ENCODE measurements at regions not wholly inside any gene's neighbourhood (a gene's known extent, or its start where the extent isn't known, plus 50 kb on each side); places are given as distances from the start of the nearest gene placed in this dataset.

GRCh38 chr12:124225730-124226129 is 69.2 kb upstream of the RFLNA start:
- TF ChIP-seq EP300 (IDR thresholded peaks at IDR 0.05) (no peak), POLR2A (IDR thresholded peaks at IDR 0.05) (no peak), CTCF (IDR thresholded peaks at IDR 0.05) (no peak)
- 90% methylated on average over 4 of the region's 4 CpGs for WGBS, 2 donors
- H3K27me3 ChIP-seq: no peaks in the 10 kb centered on the region
- no peak overlapping the region for H3K27ac ChIP-seq
- peaks cover 0 to 2% (median 0%) of the 10 kb centered on the region in 4 donors for H3K9me3 ChIP-seq
- H3K4me1 ChIP-seq: no peaks in the 10 kb centered on the region
- no peak for DNase-seq (ENCODE audit: low spot score in 2 of 2)
- H3K36me3 ChIP-seq: no peaks in the 10 kb centered on the region
- no peak overlapping the region for H3K4me3 ChIP-seq

GRCh38 chr12:124227951-124228711 is 66.8 kb upstream of the RFLNA start:
- peaks cover 0 to 8% (median 0%) of the 10 kb centered on the region in 4 donors for H3K9me3 ChIP-seq
- no peak for DNase-seq (ENCODE audit: low spot score in 2 of 2)
- TF ChIP-seq CTCF (IDR thresholded peaks at IDR 0.05) (no peak), EP300 (IDR thresholded peaks at IDR 0.05) (no peak), POLR2A (IDR thresholded peaks at IDR 0.05) (no peak)
- no peak overlapping the region for H3K27ac ChIP-seq
- H3K27me3 ChIP-seq: no peaks in the 10 kb centered on the region
- no peaks in the 10 kb centered on the region for H3K36me3 ChIP-seq
- H3K4me3 ChIP-seq: no peak overlapping the region
- H3K4me1 ChIP-seq: no peaks in the 10 kb centered on the region
- WGBS, 2 donors: 86 to 89% methylated on average over 24 to 25 of the region's 25 CpGs

- DNase-seq (ENCODE audit: low spot score in 2 of 2): no peak
- Histone ChIP-seq H3K27ac (no peak overlapping the region), H3K4me3 (no peak overlapping the region), H3K36me3 (no peaks in the 10 kb centered on the region), H3K27me3 (no peaks in the 10 kb centered on the region), H3K9me3 (peaks cover 0 to 8% (median 0%) of the 10 kb centered on the region in 4 donors), H3K4me1 (no peaks in the 10 kb centered on the region)
- TF ChIP-seq EP300 (IDR thresholded peaks at IDR 0.05) (no peak), POLR2A (IDR thresholded peaks at IDR 0.05) (no peak)
Measured at GRCh38 chr12:124229520-124229919, 65.4 kb upstream of the RFLNA start.

- H3K9me3 ChIP-seq: peaks cover 0 to 8% (median 0%) of the 10 kb centered on the region in 4 donors
- no peak overlapping the region for H3K4me3 ChIP-seq
- DNase-seq (ENCODE audit: low spot score in 2 of 2): no peak
- H3K27me3 ChIP-seq: no peaks in the 10 kb centered on the region
- no peak overlapping the region for H3K27ac ChIP-seq
- TF ChIP-seq EP300 (IDR thresholded peaks at IDR 0.05): no peak
- no peak for TF ChIP-seq POLR2A (IDR thresholded peaks at IDR 0.05)
- no peak for TF ChIP-seq CTCF (IDR thresholded peaks at IDR 0.05)
- H3K36me3 ChIP-seq: no peaks in the 10 kb centered on the region
- 77 to 89% methylated on average over 2 of the region's 2 CpGs for WGBS, 2 donors
- no peaks in the 10 kb centered on the region for H3K4me1 ChIP-seq
Measured at GRCh38 chr12:124230117-124230757, 64.7 kb upstream of the RFLNA start.

- no peaks in the 10 kb centered on the region for H3K27me3 ChIP-seq
- no peak for DNase-seq (ENCODE audit: low spot score in 2 of 2)
- H3K4me1 ChIP-seq: no peaks in the 10 kb centered on the region
- WGBS, 2 donors: 93 to 97% methylated on average over 3 of the region's 3 CpGs
- no peaks in the 10 kb centered on the region for H3K36me3 ChIP-seq
- TF ChIP-seq EP300 (IDR thresholded peaks at IDR 0.05) (no peak), POLR2A (IDR thresholded peaks at IDR 0.05) (no peak), CTCF (IDR thresholded peaks at IDR 0.05) (no peak)
- H3K27ac ChIP-seq: no peak overlapping the region
- peaks cover 0 to 8% (median 0%) of the 10 kb centered on the region in 4 donors for H3K9me3 ChIP-seq
- no peak overlapping the region for H3K4me3 ChIP-seq
Measured at GRCh38 chr12:124230789-124231188, 64.1 kb upstream of the RFLNA start.

Data from tibial nerve (tissue), 4 donors.